ENCODE measurements at regions not wholly inside any gene's neighbourhood (a gene's known extent, or its start where the extent isn't known, plus 50 kb on each side); places are given as distances from the start of the nearest gene placed in this dataset.

GRCh38 chr12:87253157-87253556 is 776.0 kb downstream of the C12orf50 start:
- TF ChIP-seq CTCF (IDR thresholded peaks at IDR 0.05; ENCODE audit: control extremely low read depth, extremely low read depth, low read depth, missing control alignments) = no peak
- CTCF ChIA-PET = no interaction called here
- POLR2A ChIA-PET = interaction anchor here (0.6 kb wide), 1 partner anchor 136 kb away, joined by 3 read pairs; no protein-coding TSS in a partner anchor
- no peak for DNase-seq (ENCODE audit: extremely low spot score)

DNA sequence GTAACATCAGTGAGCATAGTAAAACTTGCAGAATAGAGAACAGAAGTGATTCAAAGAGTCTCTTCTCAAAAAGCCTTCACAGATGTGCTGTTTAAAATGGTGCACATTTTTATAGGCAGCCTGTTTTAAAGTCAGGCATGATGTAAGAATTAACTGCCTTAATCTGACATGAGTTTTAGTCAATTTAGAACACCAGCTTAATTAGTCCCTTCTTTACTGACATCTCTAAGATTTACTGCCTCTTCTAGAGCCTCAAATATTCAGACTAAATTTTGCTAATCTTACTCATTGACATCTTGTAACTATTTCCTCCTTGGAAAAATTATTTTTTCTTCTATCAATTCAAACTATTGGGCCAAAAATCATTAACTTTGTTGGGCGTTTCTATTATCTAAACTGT is 782.5 kb downstream of the C12orf50 start:
- no peak for TF ChIP-seq CTCF (IDR thresholded peaks at IDR 0.05; ENCODE audit: control extremely low read depth, extremely low read depth, low read depth, missing control alignments)
- POLR2A ChIA-PET = no interaction called here
- no peak for DNase-seq (ENCODE audit: extremely low spot score)
- CTCF ChIA-PET = no interaction called here

DNA sequence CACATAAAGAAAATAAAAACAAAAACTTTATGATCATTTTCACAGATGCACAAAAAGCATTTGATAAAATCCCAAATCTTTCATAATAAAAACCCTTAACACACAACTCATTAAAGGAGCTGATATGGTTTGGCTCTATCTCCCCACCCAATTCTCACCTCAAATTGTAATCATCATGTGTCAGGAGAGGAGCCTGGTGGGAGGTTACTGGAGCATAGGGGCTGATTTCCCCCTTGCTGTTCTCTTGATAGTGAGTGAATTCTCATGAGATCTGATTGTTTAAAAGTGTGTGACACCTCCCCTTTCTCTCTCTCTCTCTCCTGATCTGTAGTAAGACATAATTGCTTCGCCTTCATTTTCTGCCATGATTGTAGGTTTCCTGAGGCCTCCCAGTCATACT is 790.7 kb downstream of the C12orf50 start:
- no peak for TF ChIP-seq CTCF (IDR thresholded peaks at IDR 0.05; ENCODE audit: control extremely low read depth, extremely low read depth, low read depth, missing control alignments)
- CTCF ChIA-PET = interaction anchor here (2.3 kb wide), 1 partner anchor 12 kb away, joined by 8 read pairs; no protein-coding TSS in a partner anchor
- no peak for DNase-seq (ENCODE audit: extremely low spot score)
- POLR2A ChIA-PET = no interaction called here

DNA sequence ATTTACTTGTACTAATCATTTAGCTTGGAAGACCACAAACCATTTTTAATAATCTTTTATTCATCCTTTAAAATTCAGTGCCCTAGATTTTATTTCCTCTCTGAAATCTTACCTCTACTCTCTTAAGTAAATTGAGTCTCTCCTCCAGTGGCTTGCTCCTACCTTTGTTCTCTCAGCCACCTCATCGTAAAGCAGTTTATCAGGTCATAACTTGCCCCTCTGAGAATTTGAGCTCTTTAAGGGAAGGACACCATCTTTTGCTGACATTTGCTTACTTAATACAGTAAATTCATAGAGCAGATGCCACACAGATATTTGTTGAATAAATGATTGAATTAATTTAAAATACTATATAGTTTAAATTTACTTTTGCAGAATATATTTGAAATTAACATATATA is 794.3 kb downstream of the C12orf50 start:
- no peak for DNase-seq (ENCODE audit: extremely low spot score)
- ChIA-PET POLR2A (no interaction called here), CTCF (no interaction called here)
- TF ChIP-seq CTCF (IDR thresholded peaks at IDR 0.05; ENCODE audit: control extremely low read depth, extremely low read depth, low read depth, missing control alignments) = no peak

DNA sequence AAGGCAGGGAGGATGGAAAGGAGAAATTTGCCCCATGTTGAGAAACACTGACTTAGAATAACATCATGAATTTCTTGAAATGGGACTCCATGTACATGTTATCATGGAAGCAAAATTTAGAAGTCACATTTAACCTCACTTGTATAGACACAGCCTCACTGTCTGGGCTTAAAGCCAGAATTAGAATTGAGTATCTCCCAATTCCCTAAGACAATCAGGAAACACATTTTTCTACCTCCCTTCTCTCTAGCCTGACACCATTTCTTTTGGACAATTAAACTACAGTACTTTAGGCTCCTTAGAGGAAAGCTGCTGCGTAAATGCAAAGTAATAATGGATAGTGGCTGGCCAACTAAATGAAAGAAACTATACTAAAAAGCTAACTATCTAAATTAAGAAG is 795.5 kb downstream of the C12orf50 start:
- POLR2A ChIA-PET = no interaction called here
- CTCF ChIA-PET = no interaction called here
- DNase-seq (ENCODE audit: extremely low spot score) = no peak
- no peak for TF ChIP-seq CTCF (IDR thresholded peaks at IDR 0.05; ENCODE audit: control extremely low read depth, extremely low read depth, low read depth, missing control alignments)

GRCh38 chr12:87231818-87232217 is 797.4 kb downstream of the C12orf50 start:
- TF ChIP-seq CTCF (IDR thresholded peaks at IDR 0.05; ENCODE audit: control extremely low read depth, extremely low read depth, low read depth, missing control alignments) = no peak
- ChIA-PET CTCF (interaction anchor here (1.1 to 1.4 kb wide), 2 partner anchors 11 to 27 kb away, joined by 3 read pairs; no protein-coding TSS in a partner anchor), POLR2A (no interaction called here)
- DNase-seq (ENCODE audit: extremely low spot score) = no peak

- no peak for TF ChIP-seq CTCF (IDR thresholded peaks at IDR 0.05; ENCODE audit: control extremely low read depth, extremely low read depth, low read depth, missing control alignments)
- ChIA-PET POLR2A (no interaction called here), CTCF (no interaction called here)
- DNase-seq (ENCODE audit: extremely low spot score) = no peak
Measured at GRCh38 chr12:87230441-87230840, 798.8 kb downstream of the C12orf50 start.
